Fibroblast of the conjunctiva (primary cell): ENCODE measurements at regions not wholly inside any gene's neighbourhood (a gene's known extent, or its start where the extent isn't known, plus 50 kb on each side); places are given as distances from the start of the nearest gene placed in this dataset.
"Not testable (repeated sequence)": the region's sequence is repeated elsewhere in the genome, so short reads cannot be mapped to it uniquely, and the experiment has no call there.

Experiments used
- DNase-seq: peaks from one replicate; pipeline ENCODE4 v3.0.0-alpha.2; 2010; ENCODE audit warnings: low read depth

DNA sequence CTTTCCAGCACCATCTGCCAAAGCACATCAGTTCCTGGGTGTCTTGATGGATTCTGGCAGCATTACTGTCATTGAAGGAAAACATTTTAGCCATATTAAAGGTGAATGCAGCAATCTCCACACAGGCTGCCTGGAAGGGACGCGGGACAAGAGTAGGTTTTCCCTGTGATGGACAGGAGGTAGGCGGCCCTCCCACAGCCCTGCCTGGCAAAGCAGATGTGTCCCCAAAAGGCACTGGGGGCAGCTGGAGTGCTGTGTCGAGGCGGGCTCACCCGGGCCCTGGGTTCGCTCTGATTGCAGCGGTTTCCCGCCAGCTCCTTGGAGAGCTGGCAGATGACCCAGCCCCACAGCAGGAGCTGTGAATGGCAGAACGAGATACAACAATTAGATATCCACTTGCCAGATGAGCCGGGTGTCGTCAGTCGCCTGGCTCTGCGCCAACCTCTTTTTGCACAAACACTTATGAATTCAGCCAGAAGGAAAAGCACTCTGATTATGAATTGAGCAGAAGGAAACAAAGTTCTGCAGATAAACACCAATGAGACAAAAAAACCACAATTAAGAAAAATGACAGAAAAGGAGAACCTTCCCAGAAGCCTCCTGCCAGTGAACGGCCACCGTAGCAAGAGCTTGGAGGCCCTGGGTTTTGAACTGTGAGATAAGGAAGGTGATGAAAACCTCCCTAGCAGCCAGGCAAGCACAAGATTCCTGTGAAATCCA is 64.9 kb upstream of the ZNF195 start:
- not testable (repeated sequence) for DNase-seq

GRCh38 chr11:3437441-3437840 is 58.5 kb upstream of the ZNF195 start:
- not testable (repeated sequence) for DNase-seq

DNA sequence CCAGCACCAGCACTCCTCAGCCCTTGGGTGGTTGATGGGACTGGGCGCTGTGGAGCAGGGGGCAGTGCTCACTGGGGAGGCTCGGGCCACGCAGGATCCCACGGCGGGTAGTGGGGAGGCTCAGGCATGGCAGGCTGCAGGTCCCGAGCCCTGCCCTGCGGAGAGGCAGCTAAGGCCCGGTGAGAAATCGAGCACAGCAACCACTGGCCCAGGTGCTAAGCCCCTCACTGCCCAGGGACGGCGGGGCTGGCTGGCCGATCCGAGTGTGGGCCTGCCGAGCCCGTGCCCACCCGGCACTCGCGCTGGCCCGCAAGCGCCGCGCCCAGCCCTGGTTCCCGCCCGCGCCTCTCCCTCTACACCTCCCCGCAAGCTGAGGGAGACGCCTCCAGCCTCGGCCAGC is 56.0 kb upstream of the ZNF195 start:
- DNase-seq: no peak

DNA sequence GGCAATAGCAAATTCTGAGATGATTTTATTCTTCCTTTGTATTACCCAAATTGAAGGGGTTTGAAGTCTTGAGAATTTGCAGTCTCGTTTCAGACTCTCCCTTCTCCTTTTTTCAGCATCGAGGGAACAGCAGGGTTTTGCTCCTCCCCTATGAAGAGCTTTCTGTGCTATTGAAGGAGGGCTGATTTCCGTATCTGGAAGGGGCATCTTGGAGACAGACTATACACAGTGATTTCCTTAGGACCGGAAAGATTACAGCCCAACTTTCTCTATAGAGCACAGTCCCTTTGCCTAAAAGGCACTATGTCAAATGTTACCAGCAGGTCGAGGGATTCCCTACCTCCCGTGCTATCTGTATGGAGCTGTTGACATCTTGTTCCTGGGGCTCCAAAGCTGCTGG is 50.2 kb upstream of the ZNF195 start:
- DNase-seq: not testable (repeated sequence)
